Hepatic stellate cell (primary cell): ENCODE measurements at regions not wholly inside any gene's neighbourhood (a gene's known extent, or its start where the extent isn't known, plus 50 kb on each side); places are given as distances from the start of the nearest gene placed in this dataset.

Experiments
- DNase-seq: peaks from one replicate; pipeline ENCODE4 v3.0.0; 2011; ENCODE audit warnings: low spot score

DNA sequence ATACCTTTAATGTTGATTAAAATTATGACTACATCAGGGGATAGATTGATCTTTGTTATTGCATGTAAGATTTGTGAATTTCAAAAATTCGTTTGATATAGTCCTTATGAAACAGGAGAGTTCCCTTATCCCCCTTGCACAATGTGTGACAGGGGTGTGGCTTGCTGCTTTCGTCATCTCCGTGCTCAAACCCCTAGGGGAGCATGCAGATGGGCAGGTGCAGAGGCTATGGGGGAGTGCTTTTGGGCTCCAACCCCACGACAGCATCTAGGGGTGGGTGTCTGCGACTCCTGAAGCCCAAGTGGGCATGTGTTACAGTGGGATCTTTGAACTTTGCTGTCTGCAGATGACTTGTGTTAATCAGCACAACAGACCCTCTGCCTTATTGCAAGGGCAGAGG is 360.1 kb upstream of the GOLIM4 start:
- no peak for DNase-seq

- DNase-seq = no peak
Measured at GRCh38 chr3:168453623-168454022, 357.9 kb upstream of the GOLIM4 start.

- no peak for DNase-seq
Measured at GRCh38 chr3:168443965-168444364, 348.2 kb upstream of the GOLIM4 start.

GRCh38 chr3:168442502-168442901 is 346.8 kb upstream of the GOLIM4 start:
- no peak for DNase-seq

DNA sequence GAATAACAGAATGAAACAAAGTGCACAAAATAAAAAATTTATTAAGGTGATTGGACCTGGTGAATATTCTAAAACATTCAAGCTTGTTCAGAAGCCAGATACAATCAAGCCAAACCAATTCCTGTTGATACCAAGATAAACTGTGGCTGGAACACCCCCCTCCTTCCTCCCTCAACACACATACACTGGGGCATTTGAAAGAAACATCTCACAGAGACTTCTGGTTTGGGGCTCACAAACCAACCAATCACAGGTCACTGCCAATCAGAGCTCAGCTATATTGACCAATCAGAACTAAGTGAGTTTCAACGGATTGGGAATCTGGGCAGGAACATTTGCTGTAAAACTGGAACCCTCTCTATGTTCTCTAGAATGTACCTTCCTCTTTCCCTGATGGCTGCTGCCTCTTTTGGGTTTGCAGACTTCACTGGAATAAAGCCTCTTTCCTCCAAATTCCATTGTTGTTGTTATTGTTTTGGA is 340.6 kb upstream of the GOLIM4 start:
- DNase-seq = no peak

DNA sequence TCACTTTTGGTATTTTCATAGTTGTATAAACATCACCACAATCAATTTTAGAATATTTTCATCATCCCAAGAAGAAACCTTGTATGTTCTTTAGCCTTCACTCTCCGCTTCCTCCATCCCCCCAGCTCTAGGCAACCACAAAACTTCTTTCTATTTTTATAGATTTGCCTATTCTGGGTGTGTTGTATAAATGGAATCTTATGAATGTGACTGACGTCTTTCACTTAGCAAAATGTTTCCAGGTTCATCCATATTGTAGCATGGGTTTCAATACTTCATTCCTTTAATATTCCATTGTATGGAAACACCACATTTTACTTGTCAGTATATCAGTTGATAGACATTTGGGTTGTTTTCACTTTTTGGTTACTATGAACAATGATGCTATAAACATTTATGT is 335.8 kb upstream of the GOLIM4 start:
- DNase-seq = no peak

GRCh38 chr3:168427835-168428475 is 332.2 kb upstream of the GOLIM4 start:
- DNase-seq = no peak

GRCh38 chr3:168427156-168427555 is 331.4 kb upstream of the GOLIM4 start:
- no peak for DNase-seq

- no peak for DNase-seq
Measured at GRCh38 chr3:168425936-168426595, 330.3 kb upstream of the GOLIM4 start.

DNA sequence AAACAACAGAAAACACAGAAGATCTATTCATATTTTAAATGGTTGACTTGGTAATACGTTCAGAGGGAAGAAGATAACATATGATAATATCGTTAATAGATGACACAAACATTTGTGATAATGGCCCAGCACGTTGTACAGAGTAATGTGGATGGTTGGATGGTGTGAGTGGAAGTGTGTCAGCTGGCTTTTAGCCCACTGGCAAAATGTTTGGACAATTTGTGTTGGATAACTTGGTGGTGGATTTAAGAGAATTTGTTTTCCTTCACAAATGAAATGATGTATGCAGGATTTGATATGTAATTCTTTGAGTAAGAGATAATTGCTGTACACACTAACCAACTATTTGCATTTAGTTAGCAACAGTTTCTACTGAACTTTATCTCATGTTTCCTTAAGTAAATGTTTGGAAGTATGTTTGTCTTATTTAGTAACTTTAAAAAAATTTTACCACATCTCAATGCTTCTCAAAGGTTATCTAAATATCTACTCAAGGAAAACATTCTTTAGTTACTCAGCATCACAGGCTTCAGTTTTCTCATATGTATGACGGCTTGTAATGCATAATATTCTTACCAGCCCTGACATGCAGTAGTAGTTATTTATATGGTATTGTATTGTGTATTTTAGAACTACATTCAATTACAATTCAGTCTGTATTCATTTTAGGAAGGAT is 328.5 kb upstream of the GOLIM4 start:
- DNase-seq = peak; percentile 0

DNA sequence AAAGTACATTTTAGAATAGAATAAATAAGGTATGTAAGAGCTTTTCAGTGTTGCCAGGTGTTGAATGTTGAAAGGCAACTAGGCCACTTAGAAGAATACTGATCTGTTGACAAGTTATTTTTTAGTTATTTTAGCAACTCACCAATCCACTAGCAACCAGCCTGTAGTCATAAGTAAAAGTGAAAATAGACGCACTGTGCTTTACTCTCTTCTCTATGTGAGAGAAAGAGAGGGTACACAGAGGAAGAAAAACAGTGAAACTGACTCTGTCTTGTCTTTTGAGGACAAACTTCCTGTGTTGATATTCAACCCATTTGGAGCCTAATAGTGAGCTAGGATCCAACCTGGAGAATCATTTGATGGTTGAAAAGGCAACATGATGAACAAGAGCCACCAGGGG is 327.1 kb upstream of the GOLIM4 start:
- no peak for DNase-seq

- DNase-seq = no peak
Measured at GRCh38 chr3:168419091-168419490, 323.4 kb upstream of the GOLIM4 start.

- no peak for DNase-seq
Measured at GRCh38 chr3:168417016-168417415, 321.3 kb upstream of the GOLIM4 start.

DNA sequence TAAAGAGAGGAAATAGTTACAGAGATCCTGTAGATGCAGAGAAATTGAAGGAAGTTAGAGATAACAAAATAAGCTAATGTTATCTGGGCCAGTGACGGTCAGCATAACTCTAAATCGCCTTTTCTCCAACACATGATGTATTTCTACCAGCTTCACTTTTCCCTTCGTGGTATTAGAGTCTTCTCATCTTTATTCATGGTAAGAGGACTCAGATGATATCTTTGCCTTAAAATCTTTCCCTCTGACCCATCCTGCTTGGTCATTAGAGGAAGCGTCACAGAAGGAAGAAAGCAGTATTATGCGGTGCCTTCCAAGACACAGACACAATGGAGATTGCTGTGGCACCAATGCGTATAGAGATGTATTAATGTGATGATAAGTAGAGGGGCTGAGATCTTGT is 320.7 kb upstream of the GOLIM4 start:
- no peak for DNase-seq

DNA sequence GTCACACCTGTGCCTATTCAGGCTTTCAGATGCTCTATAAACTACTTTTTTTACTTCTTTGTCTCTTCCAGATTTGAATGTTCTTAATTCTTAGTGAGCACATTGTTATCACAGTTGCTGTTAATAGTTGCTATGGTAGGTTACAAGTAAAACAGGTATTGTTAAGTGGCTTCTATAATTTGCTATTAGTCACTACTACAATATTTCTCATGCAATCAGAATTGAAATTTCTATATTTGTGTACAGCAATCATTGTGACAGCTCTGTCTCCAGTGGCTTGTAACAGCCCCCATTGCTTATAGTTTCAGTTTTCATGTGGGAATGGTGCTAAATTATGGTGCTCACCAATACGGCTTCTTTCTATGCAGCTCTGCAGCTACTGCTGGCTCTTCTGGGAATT is 318.4 kb upstream of the GOLIM4 start:
- no peak for DNase-seq

GRCh38 chr3:168407381-168407780 is 311.7 kb upstream of the GOLIM4 start:
- no peak for DNase-seq

DNA sequence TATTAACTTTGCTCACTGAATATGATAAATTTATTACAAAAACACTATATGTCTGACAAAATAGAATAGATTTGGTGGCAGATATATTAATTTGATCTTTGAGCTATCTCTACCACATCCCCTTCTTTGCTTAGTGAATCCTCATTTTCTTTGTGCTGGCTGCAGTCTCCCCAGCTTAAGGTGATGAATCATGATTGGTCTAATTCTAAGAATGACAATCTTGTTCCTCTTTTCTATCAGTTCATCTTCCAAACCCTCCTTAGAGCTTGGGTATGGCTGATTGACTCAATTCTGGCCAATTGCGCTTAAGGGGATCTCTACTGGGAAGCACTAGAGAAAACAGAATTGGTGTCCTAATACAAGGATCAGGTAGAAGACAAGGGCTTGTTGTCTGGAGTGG is 309.6 kb upstream of the GOLIM4 start:
- DNase-seq = no peak

DNA sequence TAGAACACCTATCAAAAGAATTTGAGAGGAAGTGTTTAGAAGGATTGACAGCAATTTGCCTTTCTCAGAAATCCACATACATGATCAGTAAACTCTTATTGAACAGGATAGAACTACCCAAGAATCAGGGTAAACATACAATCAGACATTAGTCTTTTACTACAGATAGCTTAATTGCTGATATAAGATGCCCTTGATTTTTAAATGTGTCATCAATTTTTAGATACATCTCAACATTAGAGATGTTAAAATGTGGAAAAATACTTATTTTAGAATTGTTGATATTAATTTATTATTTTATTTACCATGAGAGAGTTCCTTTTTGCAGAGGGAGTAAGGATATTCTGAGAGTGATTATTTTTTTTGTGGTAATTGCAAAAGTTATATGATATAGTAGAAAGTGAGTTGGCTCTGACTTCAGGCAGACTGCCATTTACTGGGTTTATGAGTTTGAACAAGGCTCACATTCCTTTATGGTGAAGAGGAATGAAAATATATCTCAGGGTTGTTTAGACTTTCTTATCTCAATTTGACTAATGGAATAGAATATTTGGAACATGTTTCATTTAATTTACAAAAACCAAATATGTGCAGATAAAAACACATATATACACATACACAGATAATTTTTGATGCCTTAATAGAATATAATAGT is 302.8 kb upstream of the GOLIM4 start:
- DNase-seq = peak; percentile 1

GRCh38 chr3:168396861-168397260 is 301.1 kb upstream of the GOLIM4 start:
- no peak for DNase-seq

DNA sequence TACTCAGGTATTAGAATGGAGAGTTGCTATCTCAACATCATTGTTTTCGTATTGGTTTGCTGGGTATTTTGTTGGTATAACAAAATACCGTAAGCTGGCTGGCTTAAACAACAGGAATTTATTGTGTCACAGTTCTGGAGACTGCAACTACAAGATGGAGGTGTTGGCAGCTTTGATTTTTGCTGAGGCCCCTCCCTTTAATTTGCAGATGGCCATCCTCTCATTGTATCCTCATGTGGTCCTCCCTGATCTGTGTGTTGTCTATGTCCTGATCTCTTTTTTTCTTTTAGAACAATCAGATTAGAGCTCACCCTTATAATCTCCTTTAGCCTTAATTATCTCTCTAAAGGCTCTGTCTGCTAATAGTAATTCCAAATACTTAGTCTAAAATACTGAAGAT is 299.8 kb upstream of the GOLIM4 start:
- DNase-seq = no peak

DNA sequence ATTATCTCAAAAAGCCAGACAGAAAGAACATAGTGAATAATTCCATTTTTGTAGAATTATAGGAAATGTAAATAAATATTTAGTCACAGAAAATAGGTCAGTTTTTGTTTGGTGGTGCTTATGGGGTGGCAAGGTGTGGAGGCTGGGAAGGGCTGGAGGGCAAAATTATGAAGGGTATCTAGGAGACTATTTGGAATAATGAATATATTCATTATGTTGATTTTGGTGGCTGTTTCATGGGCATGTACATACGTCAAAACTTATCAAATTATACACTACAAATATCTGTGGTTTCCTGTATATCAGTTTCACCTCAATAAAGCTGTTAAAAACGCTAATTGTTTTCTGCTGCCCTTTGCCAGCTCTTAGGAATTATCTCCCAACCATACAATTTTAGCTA is 298.7 kb upstream of the GOLIM4 start:
- no peak for DNase-seq

DNA sequence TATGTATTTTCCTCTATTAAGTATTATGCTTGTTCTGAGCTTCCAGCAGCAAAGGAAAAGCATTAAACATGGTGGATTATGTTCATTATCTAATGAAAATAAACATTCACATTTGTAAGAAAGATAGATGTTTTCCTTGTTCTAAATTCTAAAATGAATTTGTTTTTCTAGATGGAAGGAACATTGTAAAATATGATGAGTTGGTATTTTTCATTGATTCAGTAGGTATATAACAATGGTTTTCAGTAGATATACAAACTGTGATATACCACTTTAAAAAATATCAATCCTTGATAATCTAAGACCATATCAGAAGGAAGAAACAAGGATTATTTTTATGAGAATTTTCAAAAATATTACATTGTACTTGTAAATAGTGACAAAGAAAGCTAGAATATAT is 290.6 kb upstream of the GOLIM4 start:
- DNase-seq = no peak

DNA sequence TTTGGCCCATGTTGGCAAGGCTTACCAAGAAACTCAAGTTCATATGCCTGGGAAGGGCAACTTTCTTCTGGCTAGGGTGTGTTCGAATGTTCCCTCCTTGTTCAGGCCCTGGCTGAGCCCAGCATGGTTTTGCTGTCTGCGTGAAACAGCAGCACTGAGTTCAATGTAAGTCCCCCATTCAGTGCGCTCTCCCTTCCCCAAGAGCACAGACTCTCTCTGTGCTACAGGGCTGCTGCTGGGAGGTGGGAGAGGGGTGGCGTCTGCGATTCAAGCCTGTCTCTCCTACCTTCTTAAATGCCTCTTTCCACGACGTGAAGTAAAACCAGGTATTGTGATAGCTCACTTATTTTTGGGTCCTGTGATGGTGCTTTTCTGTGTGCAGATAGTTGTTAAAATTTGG is 289.3 kb upstream of the GOLIM4 start:
- DNase-seq = no peak
